ENCODE measurements at regions not wholly inside any gene's neighbourhood (a gene's known extent, or its start where the extent isn't known, plus 50 kb on each side); places are given as distances from the start of the nearest gene placed in this dataset.

- TF ChIP-seq CTCF (IDR thresholded peaks at IDR 0.05; ENCODE audit: low read depth, low read length, poor library complexity, severe bottlenecking) (no peak), EZH2phosphoT487 (IDR thresholded peaks at IDR 0.05; ENCODE audit: borderline replicate concordance, low read length) (no peak)
These were observed 262.8 kb upstream of the PCDH15 start for GRCh38 chr10:55063811-55064210.

Data from DOHH2 (cell line).